NOMO-1 treated with DMSO at 0.1 percent for 48 hours (cell line): ENCODE measurements at regions not wholly inside any gene's neighbourhood (a gene's known extent, or its start where the extent isn't known, plus 50 kb on each side); places are given as distances from the start of the nearest gene placed in this dataset.
"Not testable (repeated sequence)": the region's sequence is repeated elsewhere in the genome, so short reads cannot be mapped to it uniquely, and the experiment has no call there.

Source experiments
- DNase-seq: peaks from one replicate; lab custom pipeline; 2025; ENCODE audit not compliant: unreplicated experiment; lab: John Stamatoyannopoulos, UW

- no peak for DNase-seq
Measured at GRCh38 chr1:242826701-242827336, 302.3 kb upstream of the PLD5 start.

GRCh38 chr1:242824435-242824834 is 299.9 kb upstream of the PLD5 start:
- no peak for DNase-seq

- DNase-seq, result peak; percentile 74
Measured at GRCh38 chr1:242813490-242814091, 289.1 kb upstream of the PLD5 start.

GRCh38 chr1:242811092-242811840 is 286.8 kb upstream of the PLD5 start:
- no peak for DNase-seq

- DNase-seq, result no peak
Measured at GRCh38 chr1:242806324-242806723, 281.8 kb upstream of the PLD5 start.

GRCh38 chr1:242805360-242805759 is 280.9 kb upstream of the PLD5 start:
- not testable (repeated sequence) for DNase-seq

GRCh38 chr1:242802973-242803372 is 278.5 kb upstream of the PLD5 start:
- DNase-seq, result no peak

GRCh38 chr1:242800521-242800920 is 276.0 kb upstream of the PLD5 start:
- DNase-seq, result no peak

- DNase-seq, result peak; percentile 32
Measured at GRCh38 chr1:242797856-242798255, 273.4 kb upstream of the PLD5 start.

- no peak for DNase-seq
Measured at GRCh38 chr1:242788771-242789170, 264.3 kb upstream of the PLD5 start.

- no peak for DNase-seq
Measured at GRCh38 chr1:242787968-242788367, 263.5 kb upstream of the PLD5 start.

- no peak for DNase-seq
Measured at GRCh38 chr1:242784807-242785206, 260.3 kb upstream of the PLD5 start.

GRCh38 chr1:242784084-242784483 is 259.6 kb upstream of the PLD5 start:
- DNase-seq, result peak; percentile 50

- DNase-seq, result no peak
Measured at GRCh38 chr1:242774256-242774655, 249.8 kb upstream of the PLD5 start.

GRCh38 chr1:242770366-242770765 is 245.9 kb upstream of the PLD5 start:
- DNase-seq, result peak; percentile 14

- DNase-seq, result no peak
Measured at GRCh38 chr1:242764161-242764560, 239.7 kb upstream of the PLD5 start.

GRCh38 chr1:242761556-242761955 is 237.1 kb upstream of the PLD5 start:
- DNase-seq, result no peak

- no peak for DNase-seq
Measured at GRCh38 chr1:242754926-242755325, 230.4 kb upstream of the PLD5 start.

GRCh38 chr1:242754125-242754524 is 229.6 kb upstream of the PLD5 start:
- DNase-seq, result no peak

GRCh38 chr1:242747233-242747632 is 222.7 kb upstream of the PLD5 start:
- DNase-seq, result no peak

GRCh38 chr1:242745079-242745478 is 220.6 kb upstream of the PLD5 start:
- no peak for DNase-seq
